OCI-LY7 (cell line): ENCODE measurements at regions not wholly inside any gene's neighbourhood (a gene's known extent, or its start where the extent isn't known, plus 50 kb on each side); places are given as distances from the start of the nearest gene placed in this dataset.

Source experiments
- BruUV-seq: library from RNA; stranded (reverse); fragments of 400-500 nt; replicated peaks from 2 replicates; lab custom pipeline; 2021; lab: Mats Ljungman, UMichigan
- CTCF ChIA-PET: fragments of 300-600 bp; sonication (Branson Sonifier 250); formaldehyde crosslinking; loops from one replicate; lab custom pipeline; 2022; ENCODE audit warnings: antibody characterized with exemption; ENCODE audit not compliant: unreplicated experiment; lab: Charles Lee
- POLR2A ChIA-PET: fragments of 300-600 bp; sonication (Branson Sonifier 250); formaldehyde crosslinking; loops from one replicate; lab custom pipeline; 2022; ENCODE audit warnings: antibody characterized with exemption; lab: Charles Lee
- DNase-seq: peaks from one replicate; pipeline ENCODE4 v3.0.0-alpha.2; 2015; ENCODE audit warnings: low spot score
- H2AFZ ChIP-seq: fragments of 200-600 bp; sonication (generic), shearing (Covaris generic); 2 replicates; pipeline ENCODE4 v1.6.1; 2014; ENCODE audit warnings: mild to moderate bottlenecking, antibody characterized with exemption, low read length, moderate library complexity
- H3K27ac ChIP-seq: fragments of 200-600 bp; sonication (generic); 2 replicates; pipeline ENCODE4 v1.5.1; 2014; ENCODE audit warnings: mixed run types, low read depth, mild to moderate bottlenecking, moderate library complexity, low read length, inconsistent platforms; ENCODE audit not compliant: poor library complexity, severe bottlenecking
- H3K36me3 ChIP-seq: fragments of 200-600 bp; sonication (generic); 2 replicates; pipeline ENCODE4 v1.6.1; 2014; ENCODE audit warnings: mild to moderate bottlenecking, antibody characterized with exemption, low read length, moderate library complexity, mixed read lengths; ENCODE audit not compliant: insufficient read depth
- H3K4me1 ChIP-seq: fragments of 200-600 bp; sonication (generic); 2 replicates; pipeline ENCODE4 v1.5.1; 2014; ENCODE audit warnings: mild to moderate bottlenecking, low read length; ENCODE audit not compliant: insufficient read depth, poor library complexity, severe bottlenecking
- H3K4me2 ChIP-seq: fragments of 200-600 bp; sonication (generic); 2 replicates; pipeline ENCODE4 v1.6.1; 2014; ENCODE audit warnings: mild to moderate bottlenecking, low read length
- H3K4me3 ChIP-seq: fragments of 200-600 bp; sonication (generic); 2 replicates; pipeline ENCODE4 v1.5.1; 2014; ENCODE audit warnings: mild to moderate bottlenecking, low read depth, low read length; ENCODE audit not compliant: poor library complexity, severe bottlenecking
- H3K79me2 ChIP-seq: fragments of 200-600 bp; sonication (generic); 2 replicates; pipeline ENCODE4 v1.6.1; 2016; ENCODE audit warnings: low read depth, mild to moderate bottlenecking, low read length, moderate library complexity, mixed read lengths; ENCODE audit not compliant: insufficient read depth
- H3K9me2 ChIP-seq: fragments of 200-600 bp; sonication (generic); 2 replicates; pipeline ENCODE4 v1.6.1; 2016; ENCODE audit warnings: mild to moderate bottlenecking, low read length, mixed read lengths; ENCODE audit not compliant: insufficient read depth
- H3K9me3 ChIP-seq: fragments of 200-600 bp; sonication (generic); 2 replicates; pipeline ENCODE4 v1.6.1; 2014; ENCODE audit warnings: mild to moderate bottlenecking, mixed run types, low read length, mixed read lengths
- H4K20me1 ChIP-seq: fragments of 200-600 bp; sonication (generic); 2 replicates; pipeline ENCODE4 v1.6.1; 2014; ENCODE audit warnings: mild to moderate bottlenecking, antibody characterized with exemption, low read length, moderate library complexity, mixed read lengths; ENCODE audit not compliant: insufficient read depth
- CTCF ChIP-seq: fragments of 200-600 bp; sonication (generic); conservative IDR thresholded peaks from 2 replicates; pipeline ENCODE4 v1.5.1; 2014; ENCODE audit warnings: mild to moderate bottlenecking, antibody characterized with exemption, low read length, moderate library complexity, mixed read lengths
- EZH2phosphoT487 ChIP-seq: fragments of 200-600 bp; sonication (generic); IDR thresholded peaks from 2 replicates; pipeline ENCODE4 v1.6.1; 2018; ENCODE audit warnings: low read depth, borderline replicate concordance, mild to moderate bottlenecking, mixed run types, antibody characterized with exemption, low read length, moderate library complexity, mixed read lengths
- intact Hi-C: fragments of 100-400 bp; cut with micrococcal nuclease; formaldehyde crosslinking; loops from one replicate; pipeline ENCODE4 v1.10.0; 2022; ENCODE audit not compliant: unreplicated experiment

GRCh38 chr15:95857124-95857757 lies 473.3 kb upstream of the NR2F2 start:
- Histone ChIP-seq H3K9me3 (no peaks in the 10 kb centered on the region), H3K36me3 (no peaks in the 10 kb centered on the region), H3K4me1 (no peaks in the 10 kb centered on the region), H2AFZ (no peak overlapping the region), H3K79me2 (no peaks in the 10 kb centered on the region), H4K20me1 (no peaks in the 10 kb centered on the region), H3K4me3 (no peak overlapping the region), H3K4me2 (no peak overlapping the region), H3K9me2 (0 out of 2 replicates have a peak, but pooled peaks cover 4% of the 10 kb centered on the region), H3K27ac (no peak overlapping the region)
- POLR2A ChIA-PET = no interaction called here
- intact Hi-C loops = no loop called here
- CTCF ChIA-PET = no interaction called here
- no peak for DNase-seq
- TF ChIP-seq CTCF = no peak
- no peak for TF ChIP-seq EZH2phosphoT487
- no TSS peak for BruUV-seq

GRCh38 chr15:95857758-95858157 lies 472.7 kb upstream of the NR2F2 start:
- no peaks in the 10 kb centered on the region for H3K9me3 ChIP-seq
- no peaks in the 10 kb centered on the region for H4K20me1 ChIP-seq
- no peaks in the 10 kb centered on the region for H3K79me2 ChIP-seq
- no peak for DNase-seq
- intact Hi-C loops = no loop called here
- POLR2A ChIA-PET = no interaction called here
- no peaks in the 10 kb centered on the region for H3K4me1 ChIP-seq
- TF ChIP-seq CTCF (no peak), EZH2phosphoT487 (no peak)
- CTCF ChIA-PET = no interaction called here
- no peaks in the 10 kb centered on the region for H3K36me3 ChIP-seq
- no peak overlapping the region for H3K4me2 ChIP-seq
- BruUV-seq = no TSS peak
- no peak overlapping the region for H3K4me3 ChIP-seq
- no peak overlapping the region for H3K27ac ChIP-seq
- H2AFZ ChIP-seq = no peak overlapping the region
- 0 out of 2 replicates have a peak, but pooled peaks cover 4% of the 10 kb centered on the region for H3K9me2 ChIP-seq

- TF ChIP-seq CTCF = no peak
- no peak for TF ChIP-seq EZH2phosphoT487
- intact Hi-C loops = no loop called here
- Histone ChIP-seq H4K20me1 (no peaks in the 10 kb centered on the region), H3K4me1 (no peaks in the 10 kb centered on the region), H3K79me2 (no peaks in the 10 kb centered on the region), H2AFZ (no peak overlapping the region), H3K36me3 (no peaks in the 10 kb centered on the region), H3K9me3 (no peaks in the 10 kb centered on the region), H3K9me2 (0 out of 2 replicates have a peak, but pooled peaks cover 4% of the 10 kb centered on the region), H3K4me2 (no peak overlapping the region), H3K4me3 (no peak overlapping the region), H3K27ac (no peak overlapping the region)
- no TSS peak for BruUV-seq
- DNase-seq = no peak
- POLR2A ChIA-PET = interaction anchor here (1.8 kb wide), 1 partner anchor 9 kb away, joined by 9 read pairs; no protein-coding TSS in a partner anchor
- CTCF ChIA-PET = no interaction called here
Measured at GRCh38 chr15:95860406-95860805, 470.1 kb upstream of the NR2F2 start.
